Endothelial cell of umbilical vein (primary cell): ENCODE measurements at regions not wholly inside any gene's neighbourhood (a gene's known extent, or its start where the extent isn't known, plus 50 kb on each side); places are given as distances from the start of the nearest gene placed in this dataset.

ENCODE experiments used
- BruUV-seq: library from RNA; stranded (reverse); fragments of 400-500 nt; replicated peaks from 2 replicates; lab custom pipeline; 2021; lab: Mats Ljungman, UMichigan
- CTCF ChIA-PET: fragments of 300-600, 350-600 bp; sonication (Branson Sonifier 250); formaldehyde crosslinking; loops from one replicate; lab custom pipeline; 2021; ENCODE audit warnings: antibody characterized with exemption, inconsistent platforms; lab: Charles Lee
- POLR2A ChIA-PET: fragments of 300-600, 350-600 bp; sonication (Branson Sonifier 250); formaldehyde crosslinking; loops from one replicate; lab custom pipeline; 2021; ENCODE audit warnings: antibody characterized with exemption, inconsistent platforms; lab: Charles Lee
- DNase-seq: peaks from one replicate; pipeline ENCODE4 v3.0.0-alpha.2; 2011; ENCODE audit warnings: low read depth, low spot score
- FAIRE-seq: peaks from 2 replicates; lab custom pipeline; 2011; peaks lifted over from hg19 to GRCh38; lab: Jason Lieb, UNC
- H2AFZ ChIP-seq: 2 replicates; pipeline ENCODE4 v1.6.0; 2012; ENCODE audit warnings: low read depth, low read length, control low read depth, inconsistent platforms
- H3K27ac ChIP-seq: 2 replicates; pipeline ENCODE4 v1.5.1; 2011; ENCODE audit warnings: low read depth, mild to moderate bottlenecking, control low read depth, low read length, moderate library complexity; ENCODE audit not compliant: insufficient read depth
- H3K27me3 ChIP-seq, 2 experiments: 2 replicates each; pipeline versions ENCODE4 v1.6.0 to v1.6.1; 2011; ENCODE audit warnings: low read length in 2 of 2, mixed read lengths in 1 of 2; ENCODE audit not compliant: control insufficient read depth in 2 of 2, insufficient read depth in 2 of 2
- H3K36me3 ChIP-seq, 2 experiments: 2 replicates in 1 of 2; 3 replicates in 1 of 2; pipeline ENCODE4 v1.5.1; 2011; ENCODE audit warnings: low read length in 2 of 2, mild to moderate bottlenecking in 1 of 2, moderate library complexity in 1 of 2; ENCODE audit not compliant: control insufficient read depth in 2 of 2, insufficient read depth in 2 of 2; ENCODE audit errors: extremely low read depth in 1 of 2
- H3K4me1 ChIP-seq: 3 replicates; pipeline ENCODE4 v1.5.1; 2011; ENCODE audit warnings: mild to moderate bottlenecking, low read length; ENCODE audit not compliant: control insufficient read depth, insufficient read depth; ENCODE audit errors: extremely low read depth
- H3K4me2 ChIP-seq: 2 replicates; pipeline ENCODE4 v1.6.1; 2011; ENCODE audit warnings: low read length, control low read depth, mixed read lengths; ENCODE audit not compliant: insufficient read depth
- H3K4me3 ChIP-seq, 3 experiments: fragments of 200-600 bp in 1 of 3; sonication (generic), shearing (Covaris generic) in 1 of 3; replicated peaks in 1 of 3; 2 replicates each; pipeline ENCODE4 v1.5.1; 2011 to 2016; ENCODE audit warnings: control low read depth in 3 of 3, low read length in 3 of 3, mild to moderate bottlenecking in 2 of 3, inconsistent platforms in 1 of 3, low read depth in 1 of 3, moderate library complexity in 1 of 3; ENCODE audit not compliant: insufficient read depth in 1 of 3
- H3K79me2 ChIP-seq: 2 replicates; pipeline ENCODE4 v1.6.0; 2012; ENCODE audit warnings: low read length, inconsistent platforms; ENCODE audit not compliant: control insufficient read depth, insufficient read depth
- H3K9ac ChIP-seq: replicated peaks from 2 replicates; pipeline ENCODE3; 2011; ENCODE audit warnings: low read length, control low read depth; ENCODE audit not compliant: insufficient read depth; ENCODE audit errors: extremely low read depth
- H3K9me1 ChIP-seq: replicated peaks from 3 replicates; pipeline ENCODE4 v1.6.0; 2011; ENCODE audit warnings: mild to moderate bottlenecking, low read length; ENCODE audit not compliant: control insufficient read depth, insufficient read depth; ENCODE audit errors: extremely low read depth
- H3K9me3 ChIP-seq: replicated peaks from 2 replicates; pipeline ENCODE4 v1.5.1; 2012; ENCODE audit warnings: low read length, inconsistent platforms; ENCODE audit not compliant: control insufficient read depth, insufficient read depth
- H4K20me1 ChIP-seq: replicated peaks from 2 replicates; pipeline ENCODE3; 2011; ENCODE audit warnings: mild to moderate bottlenecking, low read length; ENCODE audit not compliant: control insufficient read depth, insufficient read depth; ENCODE audit errors: extremely low read depth
- CTCF ChIP-seq, 2 donors: IDR thresholded peaks; 1 replicate in 1 of 2; 2 replicates in 1 of 2; pipeline ENCODE4 v1.5.1; 2011; ENCODE audit warnings: low read length in 2 of 2, mild to moderate bottlenecking in 2 of 2, moderate library complexity in 2 of 2, control low read depth in 1 of 2, inconsistent platforms in 1 of 2, low read depth in 1 of 2; ENCODE audit not compliant: insufficient read depth in 1 of 2; ENCODE audit errors: extremely low read depth in 1 of 2
- EZH2 ChIP-seq: IDR thresholded peaks from 2 replicates; pipeline ENCODE4 v1.6.1; 2012; ENCODE audit warnings: borderline replicate concordance, low read depth, mild to moderate bottlenecking, moderate library complexity, low read length, inconsistent platforms; ENCODE audit not compliant: severe bottlenecking
- FOS ChIP-seq: IDR thresholded peaks from 2 replicates; pipeline ENCODE4 v1.6.1; 2011; ENCODE audit warnings: mild to moderate bottlenecking, low read length, moderate library complexity, borderline replicate concordance; ENCODE audit not compliant: insufficient read depth
- GATA2 ChIP-seq: IDR thresholded peaks from 2 replicates; pipeline ENCODE4 v1.7.0; 2011; ENCODE audit warnings: low read depth, mild to moderate bottlenecking, moderate library complexity, mixed read lengths, low read length; ENCODE audit not compliant: insufficient read length, insufficient read depth
- JUN ChIP-seq: IDR thresholded peaks from 2 replicates; pipeline ENCODE4 v1.6.1; 2011; ENCODE audit warnings: borderline replicate concordance, low read depth; ENCODE audit not compliant: insufficient read length, insufficient read depth
- MAX ChIP-seq: IDR thresholded peaks from 2 replicates; pipeline ENCODE4 v1.6.1; 2011; ENCODE audit not compliant: insufficient read depth, insufficient read length
- MYC ChIP-seq: IDR thresholded peaks from one replicate; pipeline ENCODE4 v1.6.1; 2011; ENCODE audit warnings: mild to moderate bottlenecking, low read depth, low read length
- POLR2A ChIP-seq: IDR thresholded peaks from 2 replicates; pipeline ENCODE4 v1.6.1; 2012; ENCODE audit warnings: low read depth, mild to moderate bottlenecking, control low read depth, low read length
- POLR2AphosphoS5 ChIP-seq: IDR thresholded peaks from 2 replicates; pipeline ENCODE4 v1.6.1; 2012; ENCODE audit warnings: low read depth, mild to moderate bottlenecking, control low read depth, low read length, moderate library complexity; ENCODE audit not compliant: insufficient read depth
- dilution Hi-C: fragments of 300-500 bp; cut with MboI; formaldehyde crosslinking; loops from one replicate; pipeline ENCODE4 v1.15.0; 2019; ENCODE audit warnings: low sequenced_read_pairs; ENCODE audit not compliant: extremely low pct_ligation_motif_present
- intact Hi-C: fragments of 100-400 bp; cut with micrococcal nuclease; formaldehyde crosslinking; loops from one replicate; pipeline ENCODE4 v1.10.0; 2022

DNA sequence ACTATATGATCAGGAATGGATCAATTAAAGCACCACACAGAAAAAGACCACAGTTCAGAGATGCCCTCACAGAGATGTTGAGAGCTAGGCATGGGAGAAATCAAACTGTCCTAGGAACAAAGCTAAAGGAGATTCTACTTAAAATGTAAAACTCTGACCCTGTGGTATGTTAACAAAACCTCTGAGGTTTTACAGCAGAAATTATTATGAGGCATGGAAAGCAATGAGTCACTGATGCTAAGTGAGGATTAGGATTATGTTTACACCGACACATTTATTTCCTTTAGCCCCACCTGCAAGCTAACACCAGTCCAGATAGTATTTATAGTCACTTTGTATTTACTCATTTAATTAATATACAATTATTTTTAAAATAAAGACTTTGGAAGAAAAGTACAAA, 1242.2 kb downstream of the OTOL1 start:
- ChIA-PET CTCF (no interaction called here), POLR2A (no interaction called here)
- TF ChIP-seq FOS (no peak), EZH2 (no peak), CTCF (IDR thresholded peaks at IDR 0.05; ENCODE audit: extremely low read depth in 1 of 2, insufficient read depth in 1 of 2, low read depth in 1 of 2, low read length in 2 of 2) (no peak), MAX (no peak), POLR2A (no peak), GATA2 (no peak), MYC (no peak), JUN (no peak), POLR2AphosphoS5 (no peak)
- H3K36me3 ChIP-seq = no peaks in the 10 kb centered on the region
- H3K9ac ChIP-seq = no peak overlapping the region
- H4K20me1 ChIP-seq = no peaks in the 10 kb centered on the region
- FAIRE-seq (no peak), DNase-seq (no peak)
- H3K4me3 ChIP-seq = no peak overlapping the region
- H3K4me2 ChIP-seq = no peak overlapping the region
- H3K27ac ChIP-seq = no peak overlapping the region
- H2AFZ ChIP-seq = no peak overlapping the region
- dilution Hi-C loops = no loop called here
- intact Hi-C loops = no loop called here
- no TSS peak for BruUV-seq
- H3K9me1 ChIP-seq = no peaks in the 10 kb centered on the region
- no peaks in the 10 kb centered on the region for H3K27me3 ChIP-seq
- no peaks in the 10 kb centered on the region for H3K9me3 ChIP-seq
- no peaks in the 10 kb centered on the region for H3K4me1 ChIP-seq
- H3K79me2 ChIP-seq = no peaks in the 10 kb centered on the region
